HUDEP-2 (cell line): ENCODE measurements at regions not wholly inside any gene's neighbourhood (a gene's known extent, or its start where the extent isn't known, plus 50 kb on each side); places are given as distances from the start of the nearest gene placed in this dataset.
"Not testable (repeated sequence)": the region's sequence is repeated elsewhere in the genome, so short reads cannot be mapped to it uniquely, and the experiment has no call there.

Experiments
- DNase-seq, 76 experiments: peaks; one replicate each; lab custom pipeline; 2025; ENCODE audit not compliant: unreplicated experiment in 76 of 76; lab: John Stamatoyannopoulos, UW

GRCh38 chr11:82539669-82540068, 194.0 kb downstream of the FAM181B start:
- DNase-seq, result no peak

GRCh38 chr11:82536706-82537105, 197.0 kb downstream of the FAM181B start:
- DNase-seq, result no peak

- DNase-seq, result no peak
Observed at GRCh38 chr11:82533628-82534327, 199.9 kb downstream of the FAM181B start.

- DNase-seq, result no peak
Observed at GRCh38 chr11:82529936-82530335, 203.7 kb downstream of the FAM181B start.

GRCh38 chr11:82527081-82527584, 206.5 kb downstream of the FAM181B start:
- no peak for DNase-seq

GRCh38 chr11:82523141-82523540, 210.5 kb downstream of the FAM181B start:
- peak in 1 of 76 experiments; percentile 1 for DNase-seq

- DNase-seq, result no peak
Observed at GRCh38 chr11:82521427-82521826, 212.2 kb downstream of the FAM181B start.

- no peak for DNase-seq
Observed at GRCh38 chr11:82507288-82507687, 226.4 kb downstream of the FAM181B start.

GRCh38 chr11:82505379-82505778, 228.3 kb downstream of the FAM181B start:
- no peak for DNase-seq

GRCh38 chr11:82501174-82501573, 232.5 kb downstream of the FAM181B start:
- not testable (repeated sequence) for DNase-seq

- peak in 7 of 76 experiments; percentile 3 to 50 (median 33) for DNase-seq
Observed at GRCh38 chr11:82494988-82495432, 238.7 kb downstream of the FAM181B start.

- no peak for DNase-seq
Observed at GRCh38 chr11:82474876-82475275, 258.8 kb downstream of the FAM181B start.

- DNase-seq, result no peak
Observed at GRCh38 chr11:82465481-82465880, 268.2 kb downstream of the FAM181B start.

- no peak for DNase-seq
Observed at GRCh38 chr11:82462608-82463242, 270.9 kb downstream of the FAM181B start.

- no peak for DNase-seq
Observed at GRCh38 chr11:82458761-82459160, 274.9 kb downstream of the FAM181B start.

GRCh38 chr11:82458147-82458546, 275.5 kb downstream of the FAM181B start:
- DNase-seq, result no peak

- DNase-seq, result no peak
Observed at GRCh38 chr11:82450996-82451395, 282.7 kb downstream of the FAM181B start.

GRCh38 chr11:82406611-82407010, 327.1 kb downstream of the FAM181B start:
- no peak for DNase-seq

GRCh38 chr11:82405421-82405820, 328.2 kb downstream of the FAM181B start:
- no peak for DNase-seq

- DNase-seq, result no peak
Observed at GRCh38 chr11:82404981-82405380, 328.7 kb downstream of the FAM181B start.

- DNase-seq, result no peak
Observed at GRCh38 chr11:82403640-82404305, 329.9 kb downstream of the FAM181B start.
